SHP77 (cell line): ENCODE measurements at regions not wholly inside any gene's neighbourhood (a gene's known extent, or its start where the extent isn't known, plus 50 kb on each side); places are given as distances from the start of the nearest gene placed in this dataset.

Experiments
- DNase-seq, 2 experiments: peaks; one replicate each; lab custom pipeline; 2025; lab: John Stamatoyannopoulos, UW

GRCh38 chr12:71009430-71010142 is 89.0 kb upstream of the PTPRR start:
- DNase-seq = no peak

DNA sequence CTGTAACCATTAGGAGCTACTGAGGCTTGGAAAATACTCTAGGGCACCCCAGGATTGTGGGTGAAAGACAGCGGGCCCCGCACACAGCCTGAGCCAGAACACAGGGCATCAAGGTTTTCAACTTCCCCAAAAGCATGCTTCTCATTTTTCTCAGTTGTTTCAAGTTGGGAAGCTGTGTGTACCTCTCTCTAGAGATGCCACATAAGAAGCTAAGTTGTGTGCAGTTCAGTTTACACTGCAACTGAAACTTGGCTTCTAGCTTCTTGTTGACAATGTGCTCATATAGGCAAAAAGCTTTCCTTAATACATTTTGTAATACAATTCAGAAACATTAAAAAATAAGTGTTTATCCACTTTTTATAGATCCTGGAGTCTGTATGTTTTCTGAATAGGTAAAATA is 88.1 kb upstream of the PTPRR start:
- no peak for DNase-seq

DNA sequence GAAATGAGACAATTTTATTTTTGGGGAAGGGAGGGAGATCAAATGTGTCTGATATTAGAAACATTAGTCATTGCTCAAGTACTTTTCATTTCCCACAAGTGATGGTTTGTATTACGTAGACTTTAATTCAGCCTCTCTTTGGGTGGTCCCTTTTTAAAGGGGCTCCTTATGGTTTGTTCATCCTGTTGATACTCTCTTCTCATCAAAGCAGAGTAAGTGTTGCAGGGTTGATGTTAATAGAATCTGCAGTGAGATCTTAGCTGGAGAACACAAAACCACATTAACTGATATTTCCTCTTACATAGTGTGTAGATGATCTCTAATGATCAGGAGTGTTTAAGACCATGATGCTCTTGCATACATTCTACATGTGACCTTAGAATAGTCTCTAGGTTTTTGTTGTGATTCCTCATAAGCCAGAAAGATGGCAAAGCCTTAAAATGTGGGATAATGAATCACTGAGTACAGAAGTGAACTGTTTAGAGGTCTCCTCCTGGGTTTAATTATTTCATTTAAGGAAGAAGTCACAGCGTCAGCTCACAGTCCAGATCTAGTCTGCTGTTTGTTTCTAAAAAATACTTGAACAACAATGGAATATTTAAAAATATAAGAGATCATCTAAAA is 87.4 kb upstream of the PTPRR start:
- DNase-seq = no peak

DNA sequence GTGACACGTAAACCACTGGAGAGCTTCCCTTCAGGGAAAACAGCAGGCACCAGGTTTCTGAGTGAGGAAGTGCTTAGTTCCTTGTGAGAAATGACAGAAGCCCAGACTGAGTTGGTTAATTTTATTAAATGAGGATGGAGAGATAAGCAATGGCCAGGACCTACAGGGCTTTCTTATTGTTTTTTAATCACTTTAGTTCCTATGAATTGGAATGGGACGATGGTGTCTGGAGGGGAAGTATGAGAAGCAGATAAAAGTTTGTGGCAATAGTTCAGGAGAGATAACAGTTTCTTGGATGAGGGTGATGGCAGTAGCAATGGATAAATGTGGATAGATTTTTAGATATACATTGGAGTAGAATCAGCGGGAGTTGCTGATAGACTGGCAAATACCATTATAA is 86.5 kb upstream of the PTPRR start:
- no peak for DNase-seq

DNA sequence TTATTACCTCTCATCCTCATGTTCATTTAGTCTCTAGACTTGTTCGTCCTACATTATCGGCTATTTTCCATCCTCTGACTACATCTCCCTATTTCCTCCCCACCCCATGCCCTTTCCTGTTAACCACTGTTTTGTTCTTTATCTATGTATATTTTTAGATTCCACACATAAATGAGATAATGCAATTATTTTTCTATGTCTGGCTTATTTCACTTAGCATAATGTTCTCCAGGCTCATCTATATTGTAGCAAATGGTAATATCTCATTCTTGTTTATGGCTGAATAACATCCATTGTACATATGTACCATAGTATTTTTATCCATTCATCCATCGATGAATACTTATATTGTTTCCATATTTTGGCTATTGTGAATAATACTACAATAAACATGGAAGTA is 84.6 kb upstream of the PTPRR start:
- DNase-seq = no peak

DNA sequence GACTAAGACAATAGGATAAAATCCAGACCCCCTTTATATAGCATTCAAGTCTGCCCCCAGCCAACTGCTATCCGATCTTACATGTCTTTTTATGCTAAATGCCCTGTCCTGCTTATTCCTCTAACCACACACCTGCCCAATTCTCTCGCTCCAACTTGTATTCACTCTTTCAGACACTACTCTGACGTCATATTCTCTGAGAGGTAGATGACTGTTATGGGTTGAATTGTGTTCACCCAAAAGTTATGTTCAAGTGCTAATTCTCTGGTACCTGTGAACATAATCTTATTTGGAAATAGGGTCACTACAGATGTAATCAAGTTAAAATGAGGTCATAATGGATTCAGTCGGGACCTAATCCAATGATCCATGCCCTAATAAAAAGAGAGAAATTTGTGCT is 84.0 kb upstream of the PTPRR start:
- no peak for DNase-seq

DNA sequence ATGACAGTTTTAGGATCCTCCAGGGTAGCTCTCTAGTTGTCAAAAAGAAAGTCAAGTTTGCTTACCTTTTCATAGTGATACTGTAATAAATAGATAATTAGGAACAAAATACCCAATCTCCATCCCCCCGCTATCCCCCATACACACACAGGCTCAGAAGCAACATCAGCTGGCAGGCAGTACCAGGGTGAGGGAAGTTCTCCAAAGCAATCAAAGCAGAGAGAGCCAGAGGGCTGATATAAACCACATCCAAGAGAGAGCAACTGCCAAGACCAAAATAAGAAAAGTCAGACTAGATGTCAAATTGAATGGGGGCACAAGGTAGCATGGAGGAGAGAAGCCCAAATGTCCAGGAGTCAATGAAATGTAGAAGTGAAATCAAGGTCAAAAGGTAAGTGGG is 80.2 kb upstream of the PTPRR start:
- no peak for DNase-seq

DNA sequence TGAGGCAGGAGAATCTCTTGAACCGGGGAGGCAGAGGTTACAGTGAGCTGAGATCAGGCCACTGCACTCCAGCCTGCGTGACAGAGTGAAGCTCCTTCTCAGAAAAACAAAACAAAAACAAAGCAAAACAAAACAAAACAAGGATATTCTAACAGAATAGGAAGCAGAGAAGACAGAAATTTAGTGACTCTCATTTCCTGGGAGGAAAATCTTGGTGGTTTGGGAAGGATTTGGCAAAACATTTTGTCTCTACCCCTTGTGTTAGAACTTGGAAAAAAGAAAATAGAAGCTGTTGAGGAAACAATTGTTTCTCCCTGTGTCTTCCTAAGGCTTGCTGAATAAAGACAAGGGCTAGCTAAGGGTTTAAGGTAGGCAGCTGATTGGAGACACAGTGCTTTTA is 79.7 kb upstream of the PTPRR start:
- DNase-seq = no peak

DNA sequence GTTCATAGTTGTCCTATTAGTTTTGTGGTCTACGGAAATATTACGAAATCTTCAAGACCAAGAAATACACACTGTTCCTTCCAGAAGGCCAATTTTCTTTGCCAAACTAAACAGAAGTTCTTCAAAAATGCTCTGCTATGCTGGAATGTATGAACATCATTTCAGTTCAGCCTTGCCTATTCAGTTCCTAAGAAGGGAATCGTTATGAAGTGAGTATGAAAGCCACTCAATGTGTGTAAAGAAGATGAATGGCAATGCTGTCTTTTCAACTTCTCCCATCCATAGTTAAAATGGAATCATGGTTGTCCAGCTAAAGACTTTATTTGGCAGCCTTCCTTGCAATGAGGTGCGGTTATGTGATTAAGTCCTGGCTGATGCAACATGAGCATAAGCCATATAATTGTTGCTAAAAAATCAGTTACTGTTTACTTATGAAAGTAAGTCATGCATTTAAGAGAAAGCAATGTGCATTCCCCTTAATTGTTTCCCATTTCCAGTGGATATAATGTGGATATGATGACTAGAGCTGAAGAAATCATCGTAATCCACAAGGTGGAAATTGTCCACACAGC is 73.8 kb upstream of the PTPRR start:
- DNase-seq = no peak

DNA sequence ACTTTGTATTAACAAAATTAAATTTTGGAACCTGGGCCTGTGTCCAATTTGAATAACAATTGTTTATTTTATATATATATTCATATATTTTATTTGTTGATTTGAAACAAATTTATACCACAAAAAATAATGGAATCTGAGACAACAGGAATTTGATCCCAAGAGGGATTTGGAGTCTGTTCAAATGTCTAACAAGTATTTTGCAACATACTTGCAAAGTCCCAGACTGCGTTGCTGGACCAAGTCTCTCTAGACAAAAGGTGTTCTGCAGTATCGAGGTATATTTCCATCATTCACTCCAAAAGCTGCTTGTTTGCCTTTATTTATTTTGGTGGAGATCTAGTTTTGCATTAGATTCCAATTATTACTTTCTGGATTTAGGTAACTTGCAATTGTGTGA is 68.7 kb upstream of the PTPRR start:
- no peak for DNase-seq

DNA sequence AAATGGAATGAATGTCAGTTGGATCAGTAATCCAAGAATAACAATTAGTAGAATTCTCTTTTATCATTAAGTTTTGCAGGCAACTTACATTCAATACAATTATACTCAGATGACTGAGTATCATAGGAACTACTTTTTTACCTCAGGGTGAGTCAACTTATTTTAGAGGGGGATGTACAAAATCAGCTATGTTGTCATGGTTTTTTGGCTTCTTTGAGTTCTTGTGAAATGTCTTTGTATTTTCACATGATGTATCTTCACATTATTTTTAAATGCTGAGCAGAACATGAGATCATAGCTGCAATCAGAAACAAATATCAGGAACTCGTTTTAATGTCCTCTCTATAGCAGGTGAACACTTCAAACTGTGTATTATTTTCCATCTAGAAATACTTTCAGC is 65.3 kb upstream of the PTPRR start:
- no peak for DNase-seq

GRCh38 chr12:70983692-70984091 is 63.2 kb upstream of the PTPRR start:
- no peak for DNase-seq

DNA sequence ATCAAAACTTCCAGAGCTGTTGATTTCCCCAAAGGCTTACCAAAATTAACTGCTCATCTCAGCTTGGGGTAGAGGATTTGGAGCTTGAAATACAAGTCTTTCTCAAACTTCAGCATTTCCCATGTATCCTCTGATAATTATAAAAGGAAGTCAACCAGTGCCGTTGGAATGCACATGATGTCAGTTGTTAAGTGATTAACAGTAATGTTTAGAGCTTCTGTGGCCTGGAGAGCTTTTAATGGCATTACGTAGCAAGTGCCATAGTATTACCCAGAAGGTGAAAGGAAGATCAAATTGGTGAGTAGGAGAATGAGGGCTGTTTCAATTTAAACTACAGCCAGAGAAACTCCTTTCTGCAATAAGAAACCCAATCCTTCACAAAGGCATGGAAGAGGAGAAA is 62.5 kb upstream of the PTPRR start:
- DNase-seq = no peak

GRCh38 chr12:70982286-70982685 is 61.7 kb upstream of the PTPRR start:
- DNase-seq = no peak

GRCh38 chr12:70971001-70971794 is 50.7 kb upstream of the PTPRR start:
- DNase-seq = no peak
